PC-9 (cell line): ENCODE measurements at regions not wholly inside any gene's neighbourhood (a gene's known extent, or its start where the extent isn't known, plus 50 kb on each side); places are given as distances from the start of the nearest gene placed in this dataset.

Source experiments
- BruUV-seq: library from RNA; stranded (reverse); fragments of 400-500 nt; replicated peaks from 2 replicates; lab custom pipeline; 2021; lab: Mats Ljungman, UMichigan
- CTCF ChIA-PET: fragments of 300-600 bp; sonication (Branson Sonifier 250); formaldehyde crosslinking; loops from one replicate; lab custom pipeline; 2022; ENCODE audit warnings: antibody characterized with exemption; lab: Charles Lee
- POLR2A ChIA-PET: fragments of 300-600 bp; sonication (Branson Sonifier 250); formaldehyde crosslinking; loops from one replicate; lab custom pipeline; 2022; ENCODE audit warnings: antibody characterized with exemption; ENCODE audit not compliant: unreplicated experiment; lab: Charles Lee
- DNase-seq, 2 experiments: peaks; one replicate each; pipeline versions ENCODE4 v3.0.0 to v3.0.0-alpha.2; 2015 to 2022; ENCODE audit warnings: mixed read lengths in 1 of 2
- H2AFZ ChIP-seq: fragments of 200-600 bp; sonication (generic); 2 replicates; pipeline ENCODE4 v1.8.1; 2017; ENCODE audit warnings: antibody characterized with exemption
- H3F3A ChIP-seq: fragments of 200-600 bp; sonication (generic); 2 replicates; pipeline ENCODE4 v1.8.1; 2017; ENCODE audit warnings: antibody characterized with exemption, mild to moderate bottlenecking, low read depth; ENCODE audit not compliant: insufficient read depth
- H3K27ac ChIP-seq: fragments of 200-600 bp; sonication (generic); 2 replicates; pipeline ENCODE4 v1.6.1; 2016; ENCODE audit warnings: mixed run types
- H3K27me3 ChIP-seq: fragments of 200-600 bp; sonication (generic); 2 replicates; pipeline ENCODE4 v1.6.1; 2016; ENCODE audit warnings: low read depth, mixed run types; ENCODE audit not compliant: insufficient read depth
- H3K36me3 ChIP-seq: fragments of 200-600 bp; sonication (generic); 2 replicates; pipeline ENCODE4 v1.6.1; 2016; ENCODE audit warnings: low read depth, mixed run types
- H3K4me1 ChIP-seq: fragments of 200-600 bp; sonication (generic); replicated peaks from 2 replicates; pipeline ENCODE4 v1.6.1; 2016; ENCODE audit warnings: mixed run types; ENCODE audit not compliant: insufficient read depth
- H3K4me2 ChIP-seq: fragments of 200-600 bp; sonication (generic); 2 replicates; pipeline ENCODE4 v1.6.1; 2017; ENCODE audit warnings: mixed run types
- H3K4me3 ChIP-seq: fragments of 200-600 bp; sonication (generic); 2 replicates; pipeline ENCODE4 v1.6.1; 2016; ENCODE audit warnings: mixed run types
- H3K79me2 ChIP-seq: fragments of 200-600 bp; sonication (generic); 2 replicates; pipeline ENCODE4 v1.6.1; 2017; ENCODE audit warnings: low read depth, mixed run types
- H3K9me2 ChIP-seq: fragments of 200-600 bp; sonication (generic); 2 replicates; pipeline ENCODE4 v1.8.1; 2017; ENCODE audit warnings: mild to moderate bottlenecking; ENCODE audit not compliant: insufficient read depth
- H3K9me3 ChIP-seq: fragments of 200-600 bp; sonication (generic); 2 replicates; pipeline ENCODE4 v1.8.1; 2016; ENCODE audit warnings: low read depth; ENCODE audit not compliant: insufficient read depth
- H4K20me1 ChIP-seq: fragments of 200-600 bp; sonication (generic); 2 replicates; pipeline ENCODE4 v1.8.1; 2017; ENCODE audit not compliant: insufficient read depth
- EZH2 ChIP-seq: fragments of 200-600 bp; sonication (generic); IDR thresholded peaks from 2 replicates; pipeline ENCODE4 v1.8.0; 2017; ENCODE audit warnings: antibody characterized with exemption, low read depth
- intact Hi-C: fragments of 100-400 bp; cut with micrococcal nuclease; formaldehyde crosslinking; loops from one replicate; pipeline ENCODE4 v1.10.0; 2022; ENCODE audit not compliant: unreplicated experiment
- TF ChIP-seq, protein P1 (sequence below): fragments of 200-600 bp; sonication (generic); conservative IDR thresholded peaks from 2 replicates; pipeline ENCODE4 v1.6.1; 2017; ENCODE audit warnings: mixed run types, antibody characterized with exemption, mild to moderate bottlenecking, moderate library complexity

GRCh38 chr9:89878687-89879086 lies 273.9 kb downstream of the GADD45G start:
- intact Hi-C loops, result no loop called here
- H4K20me1 ChIP-seq, result no peaks in the 10 kb centered on the region
- no peak for DNase-seq
- H3K4me2 ChIP-seq, result no peak overlapping the region
- ChIA-PET CTCF (no interaction called here), POLR2A (no interaction called here)
- TF ChIP-seq, protein P1, sequence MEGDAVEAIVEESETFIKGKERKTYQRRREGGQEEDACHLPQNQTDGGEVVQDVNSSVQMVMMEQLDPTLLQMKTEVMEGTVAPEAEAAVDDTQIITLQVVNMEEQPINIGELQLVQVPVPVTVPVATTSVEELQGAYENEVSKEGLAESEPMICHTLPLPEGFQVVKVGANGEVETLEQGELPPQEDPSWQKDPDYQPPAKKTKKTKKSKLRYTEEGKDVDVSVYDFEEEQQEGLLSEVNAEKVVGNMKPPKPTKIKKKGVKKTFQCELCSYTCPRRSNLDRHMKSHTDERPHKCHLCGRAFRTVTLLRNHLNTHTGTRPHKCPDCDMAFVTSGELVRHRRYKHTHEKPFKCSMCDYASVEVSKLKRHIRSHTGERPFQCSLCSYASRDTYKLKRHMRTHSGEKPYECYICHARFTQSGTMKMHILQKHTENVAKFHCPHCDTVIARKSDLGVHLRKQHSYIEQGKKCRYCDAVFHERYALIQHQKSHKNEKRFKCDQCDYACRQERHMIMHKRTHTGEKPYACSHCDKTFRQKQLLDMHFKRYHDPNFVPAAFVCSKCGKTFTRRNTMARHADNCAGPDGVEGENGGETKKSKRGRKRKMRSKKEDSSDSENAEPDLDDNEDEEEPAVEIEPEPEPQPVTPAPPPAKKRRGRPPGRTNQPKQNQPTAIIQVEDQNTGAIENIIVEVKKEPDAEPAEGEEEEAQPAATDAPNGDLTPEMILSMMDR, result no peak
- no peak for TF ChIP-seq EZH2
- H3F3A ChIP-seq, result peaks cover 15% of the 10 kb centered on the region; the same call in 1 of the 2 replicates
- no peaks in the 10 kb centered on the region for H3K9me2 ChIP-seq
- no peaks in the 10 kb centered on the region for H3K4me1 ChIP-seq
- BruUV-seq, result no TSS peak
- no peak overlapping the region for H3K4me3 ChIP-seq
- no peak overlapping the region for H3K27ac ChIP-seq
- H3K9me3 ChIP-seq, result no peaks in the 10 kb centered on the region
- no peak overlapping the region for H2AFZ ChIP-seq
- H3K27me3 ChIP-seq, result peaks cover 65% of the 10 kb centered on the region
- no peaks in the 10 kb centered on the region for H3K79me2 ChIP-seq
- no peaks in the 10 kb centered on the region for H3K36me3 ChIP-seq

GRCh38 chr9:89879276-89879675 lies 274.5 kb downstream of the GADD45G start:
- Histone ChIP-seq H3K27ac (no peak overlapping the region), H2AFZ (no peak overlapping the region), H3K4me2 (no peak overlapping the region), H3K27me3 (peaks cover 65% of the 10 kb centered on the region), H3F3A (peaks cover 15% of the 10 kb centered on the region; the same call in 1 of the 2 replicates), H3K9me2 (no peaks in the 10 kb centered on the region), H3K9me3 (no peaks in the 10 kb centered on the region), H3K36me3 (no peaks in the 10 kb centered on the region), H4K20me1 (no peaks in the 10 kb centered on the region), H3K4me1 (no peaks in the 10 kb centered on the region), H3K4me3 (no peak overlapping the region), H3K79me2 (no peaks in the 10 kb centered on the region)
- POLR2A ChIA-PET, result no interaction called here
- intact Hi-C loops, result no loop called here
- CTCF ChIA-PET, result no interaction called here
- TF ChIP-seq EZH2, result no peak
- TF ChIP-seq, protein P1, result no peak
- DNase-seq, result no peak
- no TSS peak for BruUV-seq

- Histone ChIP-seq H3K9me2 (no peaks in the 10 kb centered on the region), H2AFZ (no peak overlapping the region), H3K4me2 (no peak overlapping the region), H3K4me3 (no peak overlapping the region), H3K27me3 (peaks cover 65% of the 10 kb centered on the region), H3K27ac (no peak overlapping the region), H3K4me1 (no peaks in the 10 kb centered on the region), H3F3A (peaks cover 15% of the 10 kb centered on the region; the same call in 1 of the 2 replicates), H3K36me3 (no peaks in the 10 kb centered on the region), H3K9me3 (no peaks in the 10 kb centered on the region), H3K79me2 (no peaks in the 10 kb centered on the region), H4K20me1 (no peaks in the 10 kb centered on the region)
- BruUV-seq, result no TSS peak
- ChIA-PET POLR2A (no interaction called here), CTCF (no interaction called here)
- intact Hi-C loops, result no loop called here
- no peak for TF ChIP-seq EZH2
- TF ChIP-seq, protein P1, result no peak
- no peak for DNase-seq
Measured at GRCh38 chr9:89879701-89880100, 274.9 kb downstream of the GADD45G start.
